Posterior cingulate gyrus (tissue), 11 donors: ENCODE measurements at regions not wholly inside any gene's neighbourhood (a gene's known extent, or its start where the extent isn't known, plus 50 kb on each side); places are given as distances from the start of the nearest gene placed in this dataset.

ENCODE experiments used
- DNase-seq, 10 donors: peaks; one replicate each; pipeline versions ENCODE4 v3.0.0 to v3.0.0-alpha.2; 2020 to 2021; ENCODE audit warnings: mixed read lengths in 3 of 10
- intact Hi-C: fragments of 100-400 bp; cut with DNase I; formaldehyde crosslinking; loops from one replicate; pipeline ENCODE4 v1.15.1; 2023

DNA sequence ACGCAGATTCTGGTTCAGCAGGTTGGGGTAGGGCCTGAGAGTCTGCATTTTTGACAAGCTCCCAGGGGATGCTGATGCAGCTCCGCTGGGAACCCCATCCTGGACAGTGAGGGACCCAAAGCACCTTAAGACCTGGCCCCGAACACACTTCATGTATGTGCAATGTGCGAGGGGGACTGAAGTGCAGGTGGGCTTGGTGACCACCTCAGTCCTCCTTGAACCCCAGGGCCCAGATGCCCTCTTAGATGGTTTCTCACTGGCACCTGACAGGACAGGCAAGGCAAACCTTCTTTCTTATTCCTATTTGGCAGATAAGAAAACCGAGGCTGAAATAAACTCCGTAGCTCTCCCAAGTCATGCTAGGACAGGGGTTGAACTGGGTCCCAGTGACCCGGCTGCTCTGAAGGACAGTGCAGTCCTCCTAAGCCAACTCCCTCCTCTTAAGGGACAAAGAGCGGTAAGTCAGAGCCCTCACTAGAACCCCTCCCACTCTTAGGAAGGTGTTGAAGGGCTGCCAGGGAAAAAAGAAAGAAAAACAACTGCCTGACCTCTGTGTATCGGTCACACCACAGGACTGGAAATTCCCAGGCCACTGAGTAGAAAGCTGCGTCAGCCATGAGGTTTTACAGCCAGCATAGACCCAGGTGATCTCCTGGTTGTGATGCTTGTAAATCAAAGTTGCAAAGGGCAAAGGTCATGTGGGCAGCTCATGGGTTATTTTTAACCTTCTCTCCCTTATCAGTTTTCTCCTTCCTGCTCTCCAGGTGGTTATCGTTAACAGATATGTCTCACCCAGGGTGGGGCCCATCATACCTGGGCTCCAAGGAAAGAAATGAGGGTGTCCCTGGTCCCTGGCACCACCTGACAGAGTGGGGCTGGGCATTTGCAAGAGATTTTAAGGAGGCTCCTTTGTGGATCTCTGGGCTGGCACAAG, 90.9 kb upstream of the SMNDC1 start:
- intact Hi-C loops: no loop called here
- peak in 1 of 10 donors; percentile 58 for DNase-seq

DNA sequence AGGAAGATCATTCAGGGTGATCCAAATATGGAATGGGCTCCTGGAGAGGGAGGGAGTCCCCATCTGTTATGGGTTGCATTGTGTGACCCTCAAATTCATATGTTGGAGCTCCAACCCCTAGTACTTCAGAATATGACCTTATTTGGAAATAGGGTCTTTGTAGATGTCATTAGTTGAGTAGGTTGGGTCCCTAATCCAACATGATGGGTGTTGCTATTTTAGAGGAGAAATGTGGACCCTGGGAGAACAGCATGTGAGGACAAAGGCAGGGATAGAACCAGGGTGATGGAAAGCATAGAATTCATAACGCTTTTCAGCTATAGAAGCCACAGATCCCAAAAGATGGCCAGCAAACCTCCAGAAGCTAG, 91.5 kb upstream of the SMNDC1 start:
- intact Hi-C loops: no loop called here

DNA sequence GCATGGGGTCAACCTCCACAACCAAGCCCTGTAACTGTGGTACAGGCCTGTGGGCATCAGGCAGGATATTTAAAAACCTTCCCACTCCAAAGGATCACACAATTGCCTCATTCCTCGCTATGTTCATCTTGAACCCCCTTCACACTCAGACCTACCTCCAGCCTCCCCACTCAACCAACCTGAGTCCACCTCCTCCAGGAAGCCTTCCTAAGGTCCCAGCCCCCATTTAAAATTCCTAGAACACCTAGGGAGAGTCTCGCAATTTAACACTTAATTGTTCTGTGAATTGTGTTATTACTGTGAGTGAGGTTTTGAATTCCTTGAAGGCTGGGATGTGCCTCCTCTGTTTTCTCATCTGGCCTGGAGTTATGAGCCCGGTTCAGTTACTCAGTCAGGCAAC, 93.1 kb upstream of the SMNDC1 start:
- DNase-seq: no peak
- intact Hi-C loops: no loop called here

More for the DNA sequence above, 91.5 kb upstream of the SMNDC1 start:
- DNase-seq: peak in 1 of 10 donors; percentile 0

DNA sequence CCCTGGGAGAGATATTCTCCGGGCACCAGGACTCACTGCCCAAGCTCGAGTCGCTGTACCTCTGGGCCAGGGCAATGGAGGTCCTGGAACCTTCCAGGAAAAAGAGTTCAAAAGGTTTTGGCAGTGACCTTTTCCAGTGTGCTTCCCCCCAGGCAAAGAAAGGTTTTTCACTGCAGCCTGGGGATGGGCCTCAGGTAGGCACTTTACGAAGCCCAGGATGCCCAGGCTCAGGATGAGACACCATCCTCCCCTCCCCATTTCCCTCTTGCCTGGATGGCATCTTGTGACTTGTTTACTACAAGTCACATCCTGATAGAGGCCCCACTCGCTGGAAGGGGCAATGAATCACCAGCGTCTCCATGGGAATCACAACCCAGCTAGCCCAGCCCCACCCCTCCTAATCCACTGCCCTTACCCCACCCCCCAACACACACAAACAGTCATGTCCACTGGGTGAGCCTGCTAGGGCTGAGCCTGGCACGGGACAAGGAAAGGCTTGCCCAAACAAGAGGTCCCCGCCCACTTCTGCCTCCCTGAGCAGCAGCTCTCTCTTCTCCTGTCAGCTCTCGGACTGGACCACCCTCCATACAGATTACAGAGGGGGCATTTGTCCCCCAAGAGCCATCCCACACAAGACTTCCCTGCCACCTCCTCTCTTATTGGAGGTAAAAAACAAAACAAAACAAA, 93.8 kb upstream of the SMNDC1 start:
- intact Hi-C loops: no loop called here
- no peak for DNase-seq

DNA sequence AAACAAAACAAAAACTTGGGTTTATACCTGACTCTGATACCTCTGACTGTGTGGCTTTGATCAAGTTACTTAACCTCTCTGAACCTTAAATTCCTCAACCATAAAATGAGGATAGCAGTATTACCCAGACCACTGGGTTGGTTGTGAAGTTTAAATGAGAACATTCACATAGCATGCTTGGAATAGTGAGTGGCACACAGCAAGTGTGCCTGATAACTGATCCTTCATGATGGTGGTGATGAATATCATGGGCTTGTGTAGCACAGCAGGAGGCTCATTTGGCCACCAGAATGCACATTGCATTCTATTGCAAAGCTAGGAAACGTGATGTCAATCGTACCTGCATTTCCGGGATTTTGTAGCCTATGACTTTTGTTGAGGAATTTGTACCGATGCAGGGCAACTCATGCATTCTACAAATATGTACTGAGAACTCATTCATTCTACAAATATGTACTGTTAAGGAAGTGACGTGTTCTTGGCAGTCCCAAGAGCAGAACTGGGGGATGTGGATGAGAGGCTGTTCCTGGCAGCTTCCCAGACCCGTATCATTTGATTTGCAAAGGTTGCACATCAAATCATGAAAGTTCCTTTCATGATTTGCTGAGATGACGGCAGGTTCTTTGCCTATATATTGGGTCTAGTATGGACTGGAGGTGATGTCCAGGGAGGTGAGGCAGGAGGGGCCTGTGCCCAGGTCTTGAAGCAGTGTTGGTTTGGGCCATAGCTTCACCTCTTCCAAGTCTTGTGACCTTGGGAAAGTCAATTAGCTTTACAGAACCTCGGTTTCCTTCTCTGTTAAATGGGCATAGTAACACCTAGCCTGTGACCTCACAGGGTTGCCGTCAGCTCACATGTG, 94.6 kb upstream of the SMNDC1 start:
- intact Hi-C loops: no loop called here
- no peak for DNase-seq

DNA sequence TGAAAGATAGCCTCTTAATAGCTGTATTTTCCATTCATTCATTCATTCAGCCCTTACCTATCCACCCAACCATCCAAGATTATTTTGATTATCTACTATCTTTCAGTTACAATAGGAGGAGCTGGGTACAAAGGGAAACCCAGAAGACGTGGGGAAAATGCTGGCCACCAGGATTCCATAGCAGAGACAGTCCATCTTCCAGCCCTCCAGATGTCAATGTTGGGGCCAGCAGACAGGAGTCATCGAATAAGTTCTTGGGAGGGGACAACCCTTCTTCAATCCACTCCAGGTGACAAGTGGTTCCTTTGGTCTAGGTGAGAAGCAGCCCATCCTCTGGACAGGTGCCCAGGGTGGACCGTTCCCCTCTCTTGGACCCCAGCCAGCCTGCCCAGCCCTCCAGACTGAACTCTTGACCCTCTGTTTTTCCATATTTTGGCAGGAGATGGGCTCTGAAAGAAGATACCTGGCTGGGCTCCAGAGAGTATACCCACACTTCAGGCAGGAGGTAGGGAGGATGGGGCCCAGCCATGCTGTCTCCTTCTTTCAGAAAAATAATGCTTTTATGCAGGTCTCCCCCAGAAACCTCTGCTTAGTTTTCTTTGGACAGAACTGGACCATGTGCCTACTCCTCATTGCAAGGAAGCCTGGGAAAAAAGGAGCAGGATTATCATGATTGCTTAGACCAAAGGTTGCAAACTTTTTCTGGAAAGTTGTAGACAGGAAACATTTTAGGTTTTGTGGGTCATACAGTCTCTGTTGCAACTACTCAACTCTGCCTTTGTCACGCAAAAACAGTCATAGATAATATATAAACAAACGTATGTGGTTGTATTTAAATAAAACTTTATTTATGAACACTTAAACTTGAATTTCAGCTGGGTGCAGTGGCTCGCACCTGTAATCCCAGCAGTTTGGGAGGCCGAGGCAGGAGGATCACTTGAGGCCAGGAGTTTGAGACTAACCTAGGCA, 95.5 kb upstream of the SMNDC1 start:
- intact Hi-C loops: no loop called here
- DNase-seq: no peak

DNA sequence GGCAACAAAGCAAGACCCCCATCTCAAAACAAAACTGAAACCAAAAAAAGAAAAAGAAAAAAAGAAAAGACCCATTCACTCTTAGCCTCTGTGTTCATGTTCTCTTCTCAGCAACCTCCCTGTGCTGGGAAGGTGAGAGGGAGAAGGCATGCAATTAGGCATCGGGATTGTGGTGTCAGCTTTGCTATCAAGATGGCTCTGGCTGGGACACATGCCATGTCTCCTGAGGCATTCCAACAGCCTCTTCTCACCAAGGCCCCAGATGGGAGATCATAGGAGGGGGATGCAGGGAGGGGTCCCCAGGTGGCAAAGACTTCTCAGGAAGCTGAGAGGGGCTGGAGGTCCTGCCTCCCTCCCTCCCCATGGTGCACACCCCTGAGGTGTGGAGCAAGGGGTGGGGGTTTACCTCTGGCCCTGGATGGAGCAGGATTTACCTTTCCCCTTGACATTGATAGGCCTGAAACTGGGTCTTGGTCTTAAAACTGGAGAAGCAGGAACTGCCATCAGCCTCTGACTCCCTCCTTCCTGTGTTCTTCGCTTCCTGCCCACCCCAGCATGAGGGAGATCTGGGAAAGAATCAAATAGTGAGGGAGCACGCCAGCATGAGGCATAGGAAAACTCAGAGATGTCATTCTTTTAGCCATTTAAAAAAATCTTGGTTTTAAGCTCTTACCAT, 96.2 kb upstream of the DUSP5 start:
- intact Hi-C loops: no loop called here
- DNase-seq: no peak

DNA sequence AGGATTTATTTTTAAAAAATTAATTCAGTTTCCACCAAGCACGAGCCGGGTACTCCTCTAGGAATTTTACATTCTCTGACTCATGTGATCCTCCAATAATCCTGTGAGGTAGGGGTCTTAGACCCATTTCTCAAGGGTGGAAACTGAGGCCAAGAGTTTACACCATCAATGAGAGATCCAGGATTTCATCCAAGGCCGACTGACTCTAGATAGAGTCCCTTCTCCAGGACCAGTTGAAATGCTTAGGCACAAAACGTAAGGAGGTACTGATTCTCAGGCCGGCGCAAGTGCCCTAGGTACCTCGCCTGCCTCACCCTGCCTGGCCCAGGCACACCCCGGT, 95.7 kb upstream of the DUSP5 start:
- no peak for DNase-seq
- intact Hi-C loops: no loop called here

DNA sequence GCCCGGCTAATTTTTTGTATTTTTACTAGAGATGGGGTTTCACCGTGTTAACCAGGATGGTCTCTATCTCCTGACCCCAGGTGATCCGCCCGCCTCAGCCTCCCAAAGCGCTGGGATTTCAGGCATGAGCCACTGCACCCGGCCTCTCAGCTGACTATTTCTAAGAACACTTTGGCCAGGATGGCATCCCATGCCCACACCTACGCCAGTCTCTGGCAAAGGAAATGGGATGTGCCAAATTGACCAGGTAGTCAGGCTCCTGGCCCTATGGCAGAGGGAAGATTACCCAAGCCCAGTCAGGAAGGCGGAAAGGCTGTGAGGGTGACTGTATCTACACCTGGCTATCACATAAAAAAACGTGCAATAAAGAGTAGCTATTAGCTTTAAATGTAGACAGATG, 94.1 kb upstream of the DUSP5 start:
- intact Hi-C loops: no loop called here
- peak in 1 of 10 donors; percentile 32 for DNase-seq

DNA sequence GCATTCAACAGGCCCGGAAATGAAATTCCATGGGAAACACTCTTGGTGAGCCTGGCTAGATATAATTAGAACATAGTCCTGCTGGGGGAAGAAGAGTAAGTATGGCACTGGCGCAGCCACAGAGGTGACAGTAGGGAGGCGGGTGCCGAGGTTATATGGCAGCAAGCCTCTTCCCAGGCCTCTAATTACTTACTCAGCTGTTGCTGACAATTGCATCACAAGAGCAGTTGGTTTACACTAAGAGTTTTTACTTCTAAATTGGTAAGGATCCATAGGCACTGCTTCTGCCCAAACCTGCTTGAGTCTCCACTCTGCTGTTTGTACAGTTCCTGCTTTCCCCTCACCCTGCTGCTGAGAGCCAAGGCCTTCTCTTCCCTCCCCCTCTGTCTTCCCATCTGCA, 93.3 kb upstream of the DUSP5 start:
- DNase-seq: no peak
- intact Hi-C loops: no loop called here

DNA sequence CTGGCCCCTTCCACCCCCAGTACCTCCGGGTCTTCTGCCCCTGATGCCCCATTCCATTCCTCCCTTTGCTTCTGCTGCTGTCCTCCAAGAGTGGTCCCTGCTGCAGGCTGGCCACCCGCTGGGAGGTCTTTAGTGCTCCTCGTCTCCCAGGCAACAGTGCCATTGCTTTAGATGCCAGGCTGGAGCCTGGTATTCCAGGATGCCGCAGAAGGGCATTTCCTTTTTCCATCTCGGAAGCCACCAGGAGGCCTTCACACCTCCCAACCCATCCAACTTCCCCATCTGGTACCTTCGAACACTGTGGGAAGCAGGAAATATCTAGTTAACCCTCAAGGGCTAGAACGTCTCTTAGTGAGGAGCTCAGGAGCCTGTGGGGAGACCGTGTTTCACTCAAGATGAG, 92.9 kb upstream of the DUSP5 start:
- DNase-seq: no peak
- intact Hi-C loops: no loop called here

DNA sequence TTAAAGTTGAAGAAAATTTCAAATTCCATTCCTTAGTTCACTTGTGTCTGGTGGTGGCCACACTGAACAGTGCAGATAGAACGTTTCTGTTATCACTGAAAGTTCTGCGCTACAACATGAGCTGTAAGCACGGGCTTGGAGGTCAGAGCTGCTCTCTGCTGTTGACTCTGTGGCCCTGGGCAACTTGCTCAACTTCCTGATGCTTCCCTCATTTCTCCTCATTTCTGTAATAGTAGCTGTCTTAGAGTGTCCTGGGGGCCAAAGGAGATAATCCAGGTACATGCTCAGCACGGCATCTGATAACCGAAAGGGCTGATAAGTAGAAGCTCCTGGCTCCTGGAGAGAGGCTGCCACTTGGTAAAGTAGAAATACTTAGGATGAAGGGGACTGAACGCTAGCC, 92.3 kb upstream of the DUSP5 start:
- intact Hi-C loops: no loop called here
- DNase-seq: no peak

DNA sequence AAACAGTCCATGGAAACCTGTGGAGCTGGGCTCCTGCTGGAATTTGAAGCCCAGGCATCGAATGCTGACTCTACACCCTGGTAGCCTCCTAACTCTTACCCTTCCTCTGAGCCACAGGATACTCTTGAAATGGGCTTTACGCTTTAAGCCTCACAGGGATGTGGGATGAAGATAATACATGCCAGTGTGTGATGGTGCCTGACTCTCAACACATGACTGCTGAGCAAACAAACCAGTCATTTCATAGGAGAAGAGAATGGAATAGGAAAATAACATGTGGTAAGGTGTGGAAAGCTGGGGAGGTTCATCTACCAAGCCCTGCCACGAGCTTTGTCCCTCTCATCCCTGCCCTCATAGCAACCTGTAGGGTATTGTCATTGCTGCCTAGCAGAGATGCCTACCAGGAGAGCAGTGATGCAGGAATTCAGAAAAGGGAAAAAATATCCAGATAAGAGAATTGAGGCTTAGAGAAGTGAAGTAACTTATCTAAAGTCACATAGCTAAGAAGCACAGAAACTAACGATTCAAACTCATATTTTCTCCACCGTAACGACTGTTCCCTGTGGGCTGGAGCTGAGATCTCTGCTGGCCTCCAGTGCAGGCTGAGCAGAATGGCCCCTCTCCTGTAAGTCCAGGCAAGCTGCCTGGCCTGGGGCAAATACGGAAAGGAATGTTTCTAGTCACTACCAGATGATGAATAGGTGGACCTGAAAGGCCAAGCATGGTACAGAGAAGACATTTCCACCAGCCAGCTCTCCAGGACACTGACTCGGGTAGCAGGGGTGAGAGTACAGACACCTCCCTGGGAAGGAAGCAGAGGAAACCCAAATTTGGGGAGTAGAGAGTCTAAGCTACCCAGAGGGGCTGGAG, 90.2 kb upstream of the DUSP5 start:
- DNase-seq: no peak

DNA sequence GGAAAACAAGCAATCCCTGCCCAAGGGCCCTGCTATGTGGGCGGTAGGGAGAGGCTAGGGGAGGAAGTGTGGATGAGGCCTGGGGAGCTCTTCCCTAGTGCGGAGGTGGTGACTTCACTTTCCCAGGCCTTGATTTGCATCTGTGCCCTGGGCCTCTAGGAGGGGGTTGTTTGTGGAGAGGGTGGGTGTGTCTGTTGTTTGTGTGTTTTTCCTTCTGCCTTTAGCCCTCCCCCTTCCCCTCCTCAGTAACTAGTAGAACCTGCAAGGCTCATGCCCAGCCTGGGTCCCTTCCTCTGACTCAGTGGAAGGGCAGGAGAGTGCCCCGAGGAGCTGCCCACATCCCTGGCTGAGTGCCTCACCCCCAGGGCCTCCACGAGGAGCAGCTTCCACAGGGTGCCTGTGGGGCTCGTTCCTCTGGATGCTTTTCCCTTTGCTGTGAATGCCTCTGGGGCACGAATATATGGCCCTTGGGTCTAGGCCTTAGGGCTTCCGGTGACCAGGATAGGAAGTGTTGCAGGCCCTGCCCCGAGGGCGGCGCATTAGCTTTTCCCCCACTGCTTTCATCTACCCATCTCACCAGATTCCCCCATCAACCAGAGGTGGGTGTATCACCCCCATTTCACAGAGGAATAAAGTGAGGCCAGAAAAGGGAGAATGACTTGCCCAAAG, 89.4 kb upstream of the DUSP5 start:
- intact Hi-C loops: no loop called here
- no peak for DNase-seq

More for the DNA sequence above, 90.2 kb upstream of the DUSP5 start:
- intact Hi-C loops: no loop called here

DNA sequence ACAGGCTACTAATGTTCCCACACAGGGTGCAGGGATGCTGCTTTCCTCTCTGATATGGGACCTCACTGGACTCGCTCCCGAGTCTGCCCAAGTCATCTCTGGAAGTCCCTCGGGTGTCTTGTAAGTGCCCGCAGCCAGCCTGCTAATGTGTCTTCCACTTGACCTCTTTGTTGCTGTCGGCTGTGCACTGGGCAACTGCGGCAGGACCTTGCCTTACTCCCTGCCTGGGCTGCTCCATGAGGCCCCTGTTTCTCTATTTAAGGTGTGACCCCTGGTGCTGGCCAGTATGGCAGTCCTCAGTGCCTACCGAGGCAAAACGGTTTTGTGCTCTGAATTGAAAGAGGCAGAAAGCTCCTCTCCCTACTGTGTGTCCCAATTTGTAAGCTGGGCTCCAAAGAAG, 88.8 kb upstream of the DUSP5 start:
- DNase-seq: no peak
- intact Hi-C loops: no loop called here

DNA sequence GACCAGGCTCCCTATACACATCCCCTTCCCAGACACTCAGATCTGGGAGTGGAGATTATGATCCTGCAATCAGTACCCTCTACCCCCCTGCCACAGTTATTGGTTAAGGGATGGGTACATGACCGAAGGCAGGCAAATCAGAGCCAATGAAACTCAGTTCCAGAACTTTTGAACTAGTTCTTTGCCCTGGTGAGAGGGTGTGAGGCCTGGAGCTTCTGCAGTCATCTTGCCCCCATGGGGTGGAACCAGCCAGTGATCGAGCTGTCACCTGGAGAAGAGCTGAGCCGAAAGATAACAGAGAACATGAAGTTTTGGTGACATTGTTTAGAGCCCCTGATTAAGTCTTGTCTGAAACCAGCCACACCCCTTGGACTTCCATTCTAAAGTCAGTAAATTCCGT, 88.2 kb upstream of the DUSP5 start:
- intact Hi-C loops: no loop called here
- no peak for DNase-seq

DNA sequence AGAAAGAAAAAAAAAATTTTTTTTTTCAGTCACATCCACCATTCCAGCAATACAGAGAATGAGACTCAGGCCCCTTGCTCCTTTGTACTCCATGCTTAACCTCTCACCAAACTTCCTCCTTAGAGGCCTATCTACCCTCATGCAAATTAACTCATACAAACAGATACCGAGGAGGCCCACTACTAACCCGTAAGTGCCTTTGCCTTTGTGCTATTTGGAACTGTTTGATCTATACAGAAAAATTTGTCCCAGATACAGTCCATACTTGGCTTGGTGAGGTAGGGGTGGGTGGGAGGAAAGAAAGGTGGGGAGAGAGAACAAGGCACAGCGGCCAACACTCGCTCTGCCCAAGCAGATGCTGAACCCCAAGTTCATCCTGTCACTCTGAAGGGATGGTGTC, 87.8 kb upstream of the DUSP5 start:
- intact Hi-C loops: no loop called here
- DNase-seq: no peak
